T-helper 2 cell treated with Interferon-gamma antibody and Interleukin-4, amounts not matched to agents 5 μg/mL and 100 μg/mL, for 36 hours (primary cell): ENCODE measurements at regions not wholly inside any gene's neighbourhood (a gene's known extent, or its start where the extent isn't known, plus 50 kb on each side); places are given as distances from the start of the nearest gene placed in this dataset.
"Not testable (repeated sequence)": the region's sequence is repeated elsewhere in the genome, so short reads cannot be mapped to it uniquely, and the experiment has no call there.

ENCODE experiments used
- DNase-seq: peaks from one replicate; pipeline ENCODE4 v3.0.0; 2021; ENCODE audit warnings: low spot score
- H3K27ac Mint-ChIP-seq: one replicate; pipeline ENCODE4 v1.8.0; 2021; ENCODE audit warnings: mild to moderate bottlenecking, mixed read lengths
- H3K27me3 Mint-ChIP-seq: one replicate; pipeline ENCODE4 v1.8.0; 2021; ENCODE audit warnings: low read depth, mixed read lengths
- H3K36me3 Mint-ChIP-seq: one replicate; pipeline ENCODE4 v1.8.0; 2021; ENCODE audit warnings: low read depth, mixed read lengths
- H3K4me1 Mint-ChIP-seq: one replicate; pipeline ENCODE4 v1.8.0; 2021; ENCODE audit warnings: low read depth, mixed read lengths
- H3K4me3 Mint-ChIP-seq: one replicate; pipeline ENCODE4 v1.8.0; 2022; ENCODE audit warnings: mild to moderate bottlenecking, moderate library complexity, mixed read lengths
- H3K9me3 Mint-ChIP-seq: one replicate; pipeline ENCODE4 v1.8.0; 2021; ENCODE audit warnings: mixed read lengths

DNA sequence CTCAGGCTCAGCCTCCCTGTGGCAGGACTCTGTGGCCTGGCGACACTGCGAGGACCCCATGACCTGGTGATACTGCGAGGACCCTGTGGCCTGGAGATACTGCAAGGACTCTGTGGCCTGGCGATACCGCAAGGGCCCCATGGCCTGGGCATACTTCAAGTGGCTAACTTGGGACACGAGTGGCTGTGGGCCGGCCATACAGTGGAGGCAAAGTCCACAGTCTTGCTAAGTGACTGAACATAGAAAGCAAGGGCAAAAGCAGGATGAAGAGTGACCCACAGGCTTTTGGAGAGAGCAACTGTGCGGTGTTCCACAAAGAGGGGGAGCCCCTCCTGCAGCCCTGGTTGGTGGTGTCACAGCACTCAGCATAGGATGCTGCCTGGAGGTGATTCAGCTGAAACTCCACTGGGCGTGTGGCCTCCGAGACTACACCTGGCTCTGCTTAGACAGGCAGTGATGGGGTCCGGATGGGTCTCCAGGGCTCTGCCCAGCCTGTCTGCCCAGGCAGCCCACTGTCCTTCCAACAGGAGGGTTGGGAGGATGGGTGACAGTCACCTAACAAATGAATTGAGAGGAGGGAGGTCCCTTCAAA, 691.0 kb upstream of the HS6ST1 start:
- DNase-seq: no peak
- Mint-ChIP-seq H3K36me3 (no peaks in the 10 kb centered on the region), H3K27me3 (peaks cover 3% of the 10 kb centered on the region), H3K4me3 (no peak overlapping the region), H3K27ac (no peak overlapping the region), H3K9me3 (no peaks in the 10 kb centered on the region), H3K4me1 (peaks cover 3% of the 10 kb centered on the region)

DNA sequence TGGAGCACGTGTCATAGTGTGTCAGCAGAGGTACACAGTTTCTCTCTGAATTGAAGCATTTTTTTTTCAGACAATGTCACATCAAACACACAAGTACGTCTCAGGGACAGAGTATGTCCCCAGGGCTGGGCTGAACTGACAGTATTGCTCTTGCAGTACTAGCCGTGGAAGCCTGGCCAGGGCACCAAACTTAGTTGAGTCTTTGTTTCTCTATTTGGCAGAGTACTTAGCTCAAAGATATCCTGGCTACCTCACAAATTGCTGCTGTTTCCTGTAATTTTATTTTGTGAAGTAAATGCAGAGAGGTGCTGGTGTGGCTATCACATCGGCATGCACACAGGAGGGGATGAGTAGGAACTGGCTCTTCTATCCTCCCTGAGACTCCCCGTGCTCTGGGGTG, 691.6 kb upstream of the HS6ST1 start:
- Mint-ChIP-seq H3K4me3 (no peak overlapping the region), H3K9me3 (no peaks in the 10 kb centered on the region), H3K27ac (no peak overlapping the region), H3K4me1 (peaks cover 3% of the 10 kb centered on the region), H3K36me3 (no peaks in the 10 kb centered on the region), H3K27me3 (peaks cover 3% of the 10 kb centered on the region)
- no peak for DNase-seq

DNA sequence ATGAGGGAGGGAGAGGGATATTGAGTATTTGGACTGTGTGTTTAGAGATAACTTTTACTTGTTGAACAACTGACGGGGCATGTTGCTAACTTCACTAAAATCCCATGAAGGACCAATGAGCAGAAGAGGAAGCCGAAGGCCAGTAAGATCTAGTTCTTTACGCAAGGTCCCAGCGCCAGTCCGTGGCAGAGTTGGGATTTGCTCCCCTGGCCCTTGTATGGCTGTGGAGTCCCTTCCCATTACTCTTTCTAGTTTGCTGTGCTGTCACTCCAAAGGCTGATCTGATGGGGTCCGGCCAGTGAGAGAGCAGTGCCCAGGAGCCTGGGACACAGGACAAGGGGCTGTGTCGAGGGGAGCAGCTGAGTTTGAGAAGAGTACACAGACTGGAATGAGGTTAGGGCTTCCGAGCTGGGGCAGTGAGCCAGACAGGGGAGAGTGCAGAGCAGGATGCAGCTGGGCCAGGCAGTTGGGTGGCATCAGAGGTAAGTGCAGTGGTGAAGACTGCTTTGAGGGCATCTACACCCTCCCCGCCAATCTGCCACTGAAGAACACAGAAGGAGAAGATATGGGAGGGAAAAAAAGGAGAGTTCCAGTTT, 692.9 kb upstream of the HS6ST1 start:
- H3K36me3 Mint-ChIP-seq: no peaks in the 10 kb centered on the region
- no peaks in the 10 kb centered on the region for H3K9me3 Mint-ChIP-seq
- H3K4me3 Mint-ChIP-seq: no peak overlapping the region
- H3K4me1 Mint-ChIP-seq: peaks cover 3% of the 10 kb centered on the region
- no peak for DNase-seq
- peaks cover 5% of the 10 kb centered on the region for H3K27me3 Mint-ChIP-seq
- H3K27ac Mint-ChIP-seq: no peak overlapping the region

DNA sequence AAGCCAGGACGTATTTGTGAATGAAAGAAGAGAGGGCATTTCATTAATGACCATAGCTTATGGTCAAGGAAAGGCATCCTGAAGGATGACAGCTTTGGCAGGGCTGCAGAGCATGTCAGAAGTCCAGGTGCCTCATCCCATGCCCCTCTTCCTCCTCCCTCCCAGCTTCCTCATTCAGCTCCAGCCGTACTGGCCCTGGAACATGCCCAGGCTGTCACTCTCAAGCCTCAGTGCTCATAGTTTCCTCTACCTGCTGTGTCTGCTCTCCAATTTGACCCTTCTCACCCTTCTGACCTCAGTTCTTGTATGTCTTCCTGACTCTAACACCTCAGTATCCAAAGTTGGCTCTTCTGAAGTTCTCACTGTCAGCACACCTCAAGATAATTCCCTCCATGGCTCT, 695.8 kb upstream of the HS6ST1 start:
- peaks cover 5% of the 10 kb centered on the region for H3K27me3 Mint-ChIP-seq
- no peak overlapping the region for H3K27ac Mint-ChIP-seq
- no peaks in the 10 kb centered on the region for H3K36me3 Mint-ChIP-seq
- DNase-seq: no peak
- H3K4me3 Mint-ChIP-seq: no peak overlapping the region
- no peaks in the 10 kb centered on the region for H3K9me3 Mint-ChIP-seq
- peaks cover 3% of the 10 kb centered on the region for H3K4me1 Mint-ChIP-seq

DNA sequence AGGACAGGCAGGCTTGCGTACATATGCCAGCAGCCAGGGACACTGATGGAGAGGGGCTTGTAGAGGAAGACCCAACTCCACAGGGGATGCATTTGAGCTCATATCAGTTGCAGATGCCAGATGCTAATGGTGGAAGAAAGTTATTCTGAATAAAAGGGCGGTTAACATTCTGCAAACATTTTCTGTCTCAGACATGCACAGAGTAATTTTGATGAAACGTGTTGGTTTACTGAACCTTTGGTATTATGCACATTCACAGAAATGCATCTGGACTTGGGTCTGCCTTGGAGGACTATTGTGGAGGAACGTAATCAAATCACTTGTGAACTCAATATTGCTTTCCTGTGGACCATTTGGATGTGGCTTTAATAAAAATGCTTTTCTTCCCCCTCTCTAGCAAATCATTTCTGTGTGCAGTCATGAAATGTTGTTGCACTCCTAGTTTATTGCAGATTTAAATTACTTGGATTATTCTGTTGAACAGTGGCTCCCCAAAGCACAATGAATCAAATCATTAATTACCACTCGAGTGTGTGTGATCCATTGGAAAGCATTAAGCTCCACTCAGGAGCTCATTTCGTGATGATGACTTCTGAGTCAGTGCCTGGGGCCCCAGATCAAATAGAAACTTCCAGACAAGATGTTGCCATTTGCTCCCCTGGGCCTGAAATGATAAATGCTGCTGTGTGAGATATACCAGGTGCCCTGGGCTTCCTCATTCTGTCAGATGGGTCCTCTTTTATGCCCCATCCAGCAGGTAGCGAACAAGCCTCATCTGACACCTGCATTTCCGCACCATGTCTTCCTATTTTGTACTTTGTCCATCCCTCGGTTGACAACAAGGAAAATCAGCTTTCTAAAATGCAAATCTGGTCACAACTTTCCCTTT, 697.0 kb upstream of the HS6ST1 start:
- H3K4me1 Mint-ChIP-seq: peaks cover 3% of the 10 kb centered on the region
- no peak overlapping the region for H3K27ac Mint-ChIP-seq
- no peak for DNase-seq
- peaks cover 5% of the 10 kb centered on the region for H3K27me3 Mint-ChIP-seq
- no peaks in the 10 kb centered on the region for H3K36me3 Mint-ChIP-seq
- no peak overlapping the region for H3K4me3 Mint-ChIP-seq
- H3K9me3 Mint-ChIP-seq: no peaks in the 10 kb centered on the region

DNA sequence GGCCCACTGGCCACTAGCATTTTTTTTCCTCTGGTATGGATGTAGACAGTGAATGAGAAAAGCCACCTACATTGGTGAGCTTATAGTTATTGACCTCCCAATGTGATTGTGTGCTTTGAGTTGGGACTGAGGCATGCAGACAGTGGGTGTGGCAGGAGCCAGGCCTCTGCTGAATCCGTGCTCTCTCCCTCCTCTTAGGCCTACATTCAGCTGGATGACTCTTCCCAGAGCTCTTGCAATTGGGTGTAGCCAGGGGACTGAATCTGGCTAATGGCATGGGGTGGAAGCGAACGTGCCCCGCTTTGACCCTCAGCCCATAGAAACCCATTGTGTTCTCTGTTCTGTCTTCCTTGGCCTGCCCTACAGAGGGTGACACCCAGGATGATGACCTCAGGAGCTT, 698.3 kb upstream of the HS6ST1 start:
- peaks cover 2% of the 10 kb centered on the region for H3K27me3 Mint-ChIP-seq
- no peak for DNase-seq
- no peaks in the 10 kb centered on the region for H3K36me3 Mint-ChIP-seq
- H3K27ac Mint-ChIP-seq: no peak overlapping the region
- H3K4me1 Mint-ChIP-seq: peaks cover 3% of the 10 kb centered on the region
- no peak overlapping the region for H3K4me3 Mint-ChIP-seq
- H3K9me3 Mint-ChIP-seq: no peaks in the 10 kb centered on the region

DNA sequence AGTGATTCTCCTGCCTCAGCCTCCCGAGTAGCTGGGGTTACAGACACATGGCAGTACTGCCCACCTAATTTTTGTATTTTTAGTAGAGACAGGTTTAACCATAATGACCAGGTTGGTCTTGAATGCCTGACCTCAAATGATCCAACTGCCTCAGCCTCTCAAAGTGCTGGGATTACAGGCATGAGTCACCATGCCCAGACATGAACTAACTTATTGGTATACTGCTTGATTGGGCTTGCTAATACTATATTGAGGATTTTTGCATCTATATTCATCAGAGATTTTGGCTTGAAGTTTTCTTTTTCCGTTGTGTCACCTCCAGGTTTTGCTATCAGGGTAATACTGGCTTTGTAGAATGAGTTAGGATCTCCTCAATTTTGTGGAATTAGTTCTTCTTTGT, 706.1 kb upstream of the HS6ST1 start:
- H3K4me1 Mint-ChIP-seq: no peaks in the 10 kb centered on the region
- H3K36me3 Mint-ChIP-seq: no peaks in the 10 kb centered on the region

DNA sequence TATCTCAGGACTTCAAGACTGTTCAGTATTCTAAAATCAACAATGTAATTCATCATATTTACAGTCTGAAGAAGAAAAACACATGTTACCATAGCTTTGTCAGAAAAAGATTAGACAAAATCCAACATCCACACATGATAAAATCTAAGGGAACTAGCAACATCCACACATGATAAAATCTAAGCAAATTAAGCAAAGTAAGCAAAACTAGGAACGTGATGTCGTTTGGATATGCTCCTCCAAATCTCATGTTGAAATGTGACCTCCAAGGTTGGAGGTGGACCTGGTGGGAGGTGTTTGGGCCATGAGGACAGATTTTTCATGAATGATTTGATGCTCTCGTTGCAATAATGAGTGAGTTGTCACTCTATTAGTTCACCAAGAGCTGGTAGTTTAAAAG, 717.3 kb upstream of the HS6ST1 start:
- no peak overlapping the region for H3K27ac Mint-ChIP-seq

More for the DNA sequence above, 706.1 kb upstream of the HS6ST1 start:
- H3K9me3 Mint-ChIP-seq: no peaks in the 10 kb centered on the region
- no peak for DNase-seq
- no peak overlapping the region for H3K4me3 Mint-ChIP-seq
- H3K27ac Mint-ChIP-seq: no peak overlapping the region
- peaks cover 6% of the 10 kb centered on the region for H3K27me3 Mint-ChIP-seq

DNA sequence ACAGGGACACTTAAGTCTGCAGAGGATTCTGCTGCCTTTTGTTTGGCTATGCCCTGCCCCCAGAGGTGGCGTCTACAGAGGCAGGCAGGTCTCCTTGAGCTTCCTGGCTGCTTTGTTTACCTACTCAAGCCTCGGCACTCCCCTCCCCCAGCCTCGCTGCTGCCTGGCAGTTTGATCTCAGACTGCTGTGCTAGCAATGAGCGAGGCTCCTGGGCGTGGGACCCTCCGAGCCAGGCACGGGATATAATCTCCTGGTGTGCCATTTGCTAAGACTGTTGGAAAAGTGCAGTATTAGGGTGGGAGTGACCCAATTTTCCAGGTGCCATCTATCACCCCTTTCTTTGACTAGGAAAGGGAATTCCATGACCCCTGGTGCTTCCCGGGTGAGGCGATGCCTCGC, 725.0 kb upstream of the HS6ST1 start:
- H3K9me3 Mint-ChIP-seq, DNase-seq, H3K4me1 Mint-ChIP-seq, H3K36me3 Mint-ChIP-seq, H3K4me3 Mint-ChIP-seq, H3K27ac Mint-ChIP-seq, H3K27me3 Mint-ChIP-seq: not testable (repeated sequence)

More for the DNA sequence above, 717.3 kb upstream of the HS6ST1 start:
- no peaks in the 10 kb centered on the region for H3K4me1 Mint-ChIP-seq
- no peaks in the 10 kb centered on the region for H3K36me3 Mint-ChIP-seq
- H3K27me3 Mint-ChIP-seq: peaks cover 4% of the 10 kb centered on the region
- H3K9me3 Mint-ChIP-seq: peaks cover 3% of the 10 kb centered on the region
- H3K4me3 Mint-ChIP-seq: no peak overlapping the region
- DNase-seq: no peak

DNA sequence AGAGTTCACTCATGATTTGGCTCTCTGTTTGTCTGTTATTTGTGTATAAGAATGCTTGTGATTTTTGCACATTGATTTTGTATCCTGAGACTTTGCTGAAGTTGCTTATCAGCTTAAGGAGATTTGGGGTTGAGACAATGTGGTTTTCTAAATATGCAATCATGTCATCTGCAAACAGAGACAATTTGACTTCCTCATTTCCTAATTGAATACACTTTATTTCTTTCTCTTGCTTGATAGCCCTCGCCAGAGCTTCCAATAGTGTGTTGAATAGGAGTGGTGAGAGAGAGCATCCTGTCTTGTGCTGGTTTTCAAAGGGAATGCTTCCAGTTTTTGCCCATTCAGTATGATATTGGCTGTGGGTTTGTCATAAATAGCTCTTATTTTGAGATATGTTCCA, 727.8 kb upstream of the HS6ST1 start:
- not testable (repeated sequence) for H3K36me3 Mint-ChIP-seq, H3K4me1 Mint-ChIP-seq, H3K27me3 Mint-ChIP-seq, H3K4me3 Mint-ChIP-seq, DNase-seq, H3K9me3 Mint-ChIP-seq, H3K27ac Mint-ChIP-seq

DNA sequence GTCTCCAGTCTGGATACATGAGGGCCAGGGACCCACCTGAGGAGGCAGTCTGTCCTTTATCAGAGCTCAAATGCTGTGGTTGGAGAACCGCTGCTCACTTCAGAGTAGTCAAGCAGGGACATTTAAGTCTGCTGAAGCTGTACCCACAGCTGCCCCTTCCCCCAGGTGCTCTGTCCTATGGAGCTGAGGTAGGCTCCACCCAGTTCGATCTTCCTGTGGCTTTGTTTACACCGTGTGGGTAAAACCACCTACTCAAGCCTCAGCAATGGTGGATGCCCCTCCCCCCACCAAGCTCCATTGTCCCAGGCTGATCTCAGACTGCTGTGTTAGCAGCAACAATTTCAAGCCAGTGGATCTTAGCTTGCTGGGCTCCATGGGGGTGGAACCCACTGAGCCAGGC, 731.4 kb upstream of the HS6ST1 start:
- Mint-ChIP-seq H3K9me3 (no peaks in the 10 kb centered on the region), H3K27ac (no peak overlapping the region), H3K36me3 (no peaks in the 10 kb centered on the region), H3K27me3 (peaks cover 9% of the 10 kb centered on the region), H3K4me3 (peak overlapping the region; percentile 34), H3K4me1 (peaks cover 12% of the 10 kb centered on the region)
- no peak for DNase-seq

DNA sequence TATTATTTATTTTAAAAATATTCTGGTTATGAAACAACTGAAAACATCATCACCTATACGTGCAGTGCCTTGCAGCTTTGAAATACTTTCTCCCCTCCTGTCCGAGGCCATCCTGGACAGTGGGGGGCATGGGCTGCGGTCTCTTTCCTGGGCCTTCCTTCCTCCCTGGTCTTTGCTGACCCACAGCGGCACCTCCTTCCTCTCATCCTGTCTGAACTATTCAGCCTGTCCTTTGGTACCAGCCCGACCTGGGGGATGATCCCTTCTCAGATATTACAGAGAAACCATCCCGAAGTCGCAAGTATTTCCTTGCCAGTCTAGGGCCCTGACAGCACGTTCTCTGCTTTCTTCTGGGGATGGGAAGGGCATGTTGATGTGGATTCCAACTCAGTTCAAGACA, 736.6 kb upstream of the HS6ST1 start:
- Mint-ChIP-seq H3K27me3 (peaks cover 9% of the 10 kb centered on the region), H3K4me3 (no peak overlapping the region), H3K36me3 (no peaks in the 10 kb centered on the region), H3K9me3 (no peaks in the 10 kb centered on the region), H3K4me1 (peaks cover 13% of the 10 kb centered on the region), H3K27ac (no peak overlapping the region)
- no peak for DNase-seq

DNA sequence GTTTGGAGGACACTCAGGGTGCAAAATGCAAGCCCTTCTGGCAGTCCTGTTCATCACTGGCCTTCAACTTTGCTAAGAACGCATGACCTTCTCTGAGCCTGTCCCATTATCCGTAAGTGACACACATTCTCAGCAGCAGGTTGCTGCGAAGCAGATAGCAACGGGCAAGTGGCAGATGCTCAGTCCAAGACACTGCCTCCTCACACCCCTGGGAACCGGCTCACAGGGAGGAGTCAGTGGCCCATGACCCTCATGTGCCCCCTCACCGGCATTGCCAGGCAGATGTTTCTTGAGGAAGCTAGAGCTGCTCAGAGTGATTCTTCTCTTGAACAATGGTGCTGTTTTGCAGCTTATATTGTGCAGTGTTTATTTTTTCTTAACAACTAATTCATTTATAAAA, 737.2 kb upstream of the HS6ST1 start:
- no peak for DNase-seq
- Mint-ChIP-seq H3K27me3 (peaks cover 9% of the 10 kb centered on the region), H3K27ac (no peak overlapping the region), H3K4me1 (peaks cover 12% of the 10 kb centered on the region), H3K4me3 (no peak overlapping the region), H3K36me3 (no peaks in the 10 kb centered on the region), H3K9me3 (no peaks in the 10 kb centered on the region)

DNA sequence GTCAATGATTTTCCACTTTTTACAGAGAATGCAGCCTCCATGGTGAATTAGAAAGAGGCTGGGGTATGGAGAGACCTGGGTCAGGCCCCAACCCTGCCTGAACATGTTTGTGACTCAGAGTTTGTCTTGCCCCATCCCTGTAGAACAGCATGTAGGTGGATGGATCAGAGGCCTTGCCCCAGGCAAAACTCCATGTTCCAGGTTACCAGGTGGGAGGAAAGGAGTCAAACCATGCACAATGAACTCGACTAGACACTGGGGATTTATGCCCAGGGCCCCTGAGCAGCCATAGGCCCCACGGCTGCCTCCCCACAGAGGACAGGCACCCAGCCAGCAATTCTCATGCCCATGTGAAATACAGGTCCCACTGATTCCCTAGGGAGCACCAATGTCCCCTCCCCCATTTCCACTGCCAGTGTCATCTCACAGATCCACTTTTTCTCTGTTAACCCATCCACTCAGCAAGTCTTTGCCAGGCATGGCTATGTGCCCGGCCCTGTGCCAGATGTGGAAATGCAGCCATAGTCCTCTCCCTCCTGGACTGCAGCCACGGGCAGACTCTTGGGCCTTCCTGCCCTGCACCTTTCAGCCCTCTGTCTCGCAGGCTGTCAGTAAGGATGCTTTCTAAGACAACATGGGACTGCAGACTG, 737.8 kb upstream of the HS6ST1 start:
- H3K4me3 Mint-ChIP-seq: no peak overlapping the region
- H3K4me1 Mint-ChIP-seq: peaks cover 18% of the 10 kb centered on the region
- no peaks in the 10 kb centered on the region for H3K36me3 Mint-ChIP-seq
- H3K9me3 Mint-ChIP-seq: no peaks in the 10 kb centered on the region
- no peak for DNase-seq
- H3K27ac Mint-ChIP-seq: no peak overlapping the region
- H3K27me3 Mint-ChIP-seq: peaks cover 9% of the 10 kb centered on the region
